Trophoblast cell (in vitro differentiated cells and primary cell): ENCODE measurements at regions not wholly inside any gene's neighbourhood (a gene's known extent, or its start where the extent isn't known, plus 50 kb on each side); places are given as distances from the start of the nearest gene placed in this dataset.

Experiments
- DNase-seq, 2 donors: peaks; one replicate each; pipeline ENCODE4 v3.0.0-alpha.2; 2016
- H2AFZ ChIP-seq: 2 replicates; pipeline ENCODE4 v1.6.1; 2013; ENCODE audit warnings: low read length, moderate library complexity, mild to moderate bottlenecking; ENCODE audit not compliant: insufficient read depth, poor library complexity
- H2AK5ac ChIP-seq: 2 replicates; pipeline ENCODE4 v1.6.1; 2013; ENCODE audit warnings: mild to moderate bottlenecking, low read length
- H2BK120ac ChIP-seq: 2 replicates; pipeline ENCODE4 v1.6.1; 2013; ENCODE audit warnings: low read length, mild to moderate bottlenecking, moderate library complexity; ENCODE audit not compliant: insufficient read depth, poor library complexity
- H2BK12ac ChIP-seq: 2 replicates; pipeline ENCODE4 v1.6.1; 2013; ENCODE audit warnings: mild to moderate bottlenecking, low read length, moderate library complexity
- H2BK5ac ChIP-seq: 2 replicates; pipeline ENCODE4 v1.6.1; 2013; ENCODE audit warnings: low read length, low read depth, moderate library complexity, mild to moderate bottlenecking; ENCODE audit not compliant: poor library complexity
- H3K14ac ChIP-seq: 2 replicates; pipeline ENCODE4 v1.6.1; 2013; ENCODE audit warnings: mild to moderate bottlenecking, low read length
- H3K18ac ChIP-seq: 2 replicates; pipeline ENCODE4 v1.6.1; 2013; ENCODE audit warnings: mild to moderate bottlenecking, low read length
- H3K23ac ChIP-seq: 2 replicates; pipeline ENCODE4 v1.6.1; 2013; ENCODE audit warnings: low read length
- H3K27ac ChIP-seq: 2 replicates; pipeline ENCODE4 v1.5.1; 2013; ENCODE audit warnings: low read depth, mild to moderate bottlenecking, inconsistent platforms, low read length, moderate library complexity
- H3K27me3 ChIP-seq: 2 replicates; pipeline ENCODE4 v1.6.1; 2013; ENCODE audit warnings: inconsistent platforms, mild to moderate bottlenecking, low read length, moderate library complexity; ENCODE audit not compliant: insufficient read depth
- H3K36me3 ChIP-seq, 2 experiments: 1 replicate in 1 of 2; 2 replicates in 1 of 2; pipeline ENCODE4 v1.6.1; 2013; ENCODE audit warnings: low read length in 2 of 2, mild to moderate bottlenecking in 2 of 2, moderate library complexity in 1 of 2; ENCODE audit not compliant: insufficient read depth in 2 of 2, control insufficient read depth in 1 of 2
- H3K4ac ChIP-seq: 2 replicates; pipeline ENCODE4 v1.6.1; 2013; ENCODE audit warnings: low read depth, mild to moderate bottlenecking, low read length, moderate library complexity
- H3K4me1 ChIP-seq, 2 experiments: 1 replicate in 1 of 2; 2 replicates in 1 of 2; pipeline ENCODE4 v1.6.1; 2013; ENCODE audit warnings: low read length in 2 of 2, mild to moderate bottlenecking in 2 of 2, moderate library complexity in 1 of 2; ENCODE audit not compliant: insufficient read depth in 2 of 2, control insufficient read depth in 1 of 2
- H3K4me2 ChIP-seq: 2 replicates; pipeline ENCODE4 v1.6.1; 2013; ENCODE audit warnings: inconsistent platforms, mild to moderate bottlenecking, low read length, moderate library complexity
- H3K4me3 ChIP-seq: 2 replicates; pipeline ENCODE4 v1.5.1; 2013; ENCODE audit warnings: mild to moderate bottlenecking, low read depth, low read length, inconsistent platforms
- H3K79me1 ChIP-seq: one replicate; pipeline ENCODE4 v1.6.1; 2013; ENCODE audit warnings: low read length
- H3K79me2 ChIP-seq: 2 replicates; pipeline ENCODE4 v1.6.1; 2013; ENCODE audit warnings: low read length, mild to moderate bottlenecking; ENCODE audit not compliant: control insufficient read depth, insufficient read depth, poor library complexity
- H3K9ac ChIP-seq: 2 replicates; pipeline ENCODE4 v1.6.1; 2013; ENCODE audit warnings: mild to moderate bottlenecking, low read length
- H3K9me3 ChIP-seq: 2 replicates; pipeline ENCODE4 v1.6.1; 2013; ENCODE audit warnings: low read depth, mild to moderate bottlenecking, control low read depth, inconsistent platforms, low read length; ENCODE audit not compliant: insufficient read depth
- H4K12ac ChIP-seq: 2 replicates; pipeline ENCODE4 v1.6.1; 2013; ENCODE audit warnings: low read depth, mild to moderate bottlenecking, low read length, moderate library complexity
- H4K8ac ChIP-seq: 2 replicates; pipeline ENCODE4 v1.6.1; 2013; ENCODE audit warnings: low read depth, mild to moderate bottlenecking, low read length, moderate library complexity
- H4K91ac ChIP-seq: one replicate; pipeline ENCODE4 v1.6.1; 2013; ENCODE audit warnings: low read depth, mild to moderate bottlenecking, low read length, moderate library complexity
- WGBS: extraction: QIAGEN DNeasy Blood & Tissue Kit; methylation state at CpG from one replicate; pipeline ENCODE4 v1.1.7; 2013; ENCODE audit warnings: missing lambda C conversion rate; ENCODE audit not compliant: insufficient read length, insufficient coverage; ENCODE audit errors: extremely low coverage; 5-methylcytosine and 5-hydroxymethylcytosine counted together

- no CpG with 5 or more reads among the region's 17 CpGs for WGBS
- no peak overlapping the region for H2BK5ac ChIP-seq
These were observed 242.4 kb upstream of the SALL3 start for GRCh38 chr18:78737006-78737915.

GRCh38 chr18:78738076-78738690, 241.4 kb upstream of the SALL3 start:
- Histone ChIP-seq H4K8ac (no peak overlapping the region), H3K79me2 (no peaks in the 10 kb centered on the region), H3K4me1 (no peaks in the 10 kb centered on the region), H3K14ac (no peak overlapping the region), H3K9me3 (peaks cover 8% of the 10 kb centered on the region), H2BK12ac (no peak overlapping the region), H3K23ac (peak overlapping the region; percentile 20), H3K36me3 (no peaks in the 10 kb centered on the region), H2AK5ac (no peak overlapping the region), H4K91ac (no peak overlapping the region), H3K4me3 (no peak overlapping the region), H3K4ac (no peak overlapping the region), H2AFZ (no peak overlapping the region), H3K27me3 (no peaks in the 10 kb centered on the region), H4K12ac (no peak overlapping the region), H3K18ac (no peak overlapping the region), H3K27ac (no peak overlapping the region), H2BK5ac (no peak overlapping the region), H2BK120ac (no peak overlapping the region), H3K9ac (no peak overlapping the region), H3K79me1 (no peaks in the 10 kb centered on the region), H3K4me2 (no peak overlapping the region)
- no peak for DNase-seq
- WGBS: no CpG with 5 or more reads among the region's 5 CpGs

More at GRCh38 chr18:78737006-78737915, 242.4 kb upstream of the SALL3 start:
- Histone ChIP-seq H3K27ac (no peak overlapping the region), H3K4me1 (no peaks in the 10 kb centered on the region), H2AFZ (no peak overlapping the region), H2BK12ac (no peak overlapping the region), H3K9me3 (peaks cover 8% of the 10 kb centered on the region), H3K79me1 (no peaks in the 10 kb centered on the region), H2AK5ac (no peak overlapping the region), H3K14ac (no peak overlapping the region), H3K4me3 (no peak overlapping the region), H3K27me3 (no peaks in the 10 kb centered on the region), H3K4me2 (no peak overlapping the region), H3K18ac (no peak overlapping the region), H3K23ac (no peak overlapping the region), H3K79me2 (no peaks in the 10 kb centered on the region), H4K91ac (no peak overlapping the region), H4K12ac (no peak overlapping the region), H4K8ac (no peak overlapping the region), H3K9ac (no peak overlapping the region), H2BK120ac (no peak overlapping the region), H3K4ac (no peak overlapping the region), H3K36me3 (no peaks in the 10 kb centered on the region)
- DNase-seq: no peak

- H3K14ac ChIP-seq: no peak overlapping the region
- no CpG with 5 or more reads among the region's 3 CpGs for WGBS
- no peak overlapping the region for H2AFZ ChIP-seq
- no peak overlapping the region for H3K18ac ChIP-seq
- no peak overlapping the region for H2BK5ac ChIP-seq
- H2BK12ac ChIP-seq: no peak overlapping the region
- H4K91ac ChIP-seq: no peak overlapping the region
- no peak overlapping the region for H3K4me3 ChIP-seq
- no peaks in the 10 kb centered on the region for H3K4me1 ChIP-seq
- no peak overlapping the region for H3K27ac ChIP-seq
- no peaks in the 10 kb centered on the region for H3K79me1 ChIP-seq
- peaks cover 8% of the 10 kb centered on the region for H3K9me3 ChIP-seq
- DNase-seq: no peak
- no peaks in the 10 kb centered on the region for H3K79me2 ChIP-seq
- H2AK5ac ChIP-seq: no peak overlapping the region
- no peak overlapping the region for H3K9ac ChIP-seq
- no peak overlapping the region for H3K23ac ChIP-seq
- no peak overlapping the region for H4K8ac ChIP-seq
- H4K12ac ChIP-seq: no peak overlapping the region
- no peak overlapping the region for H3K4me2 ChIP-seq
- no peak overlapping the region for H2BK120ac ChIP-seq
- H3K27me3 ChIP-seq: no peaks in the 10 kb centered on the region
- H3K36me3 ChIP-seq: no peaks in the 10 kb centered on the region
- H3K4ac ChIP-seq: no peak overlapping the region
These were observed 240.5 kb upstream of the SALL3 start for GRCh38 chr18:78739115-78739514.

- Histone ChIP-seq H2AFZ (no peak overlapping the region), H3K18ac (no peak overlapping the region), H3K4ac (no peak overlapping the region), H2BK120ac (no peak overlapping the region), H3K4me1 (no peaks in the 10 kb centered on the region), H2BK5ac (no peak overlapping the region), H3K9me3 (peaks cover 8% of the 10 kb centered on the region), H3K27ac (no peak overlapping the region), H3K79me1 (no peaks in the 10 kb centered on the region), H3K23ac (no peak overlapping the region), H3K9ac (no peak overlapping the region), H2BK12ac (no peak overlapping the region), H3K4me2 (no peak overlapping the region), H3K4me3 (no peak overlapping the region), H2AK5ac (no peak overlapping the region), H4K91ac (no peak overlapping the region), H3K14ac (no peak overlapping the region), H4K8ac (no peak overlapping the region), H3K27me3 (no peaks in the 10 kb centered on the region), H3K79me2 (no peaks in the 10 kb centered on the region), H4K12ac (no peak overlapping the region), H3K36me3 (no peaks in the 10 kb centered on the region)
- WGBS: no CpG with 5 or more reads among the region's 24 CpGs
- DNase-seq: no peak
These were observed 239.5 kb upstream of the SALL3 start for GRCh38 chr18:78739882-78740677.
